ENCODE measurements at regions not wholly inside any gene's neighbourhood (a gene's known extent, or its start where the extent isn't known, plus 50 kb on each side); places are given as distances from the start of the nearest gene placed in this dataset.
"Not testable (repeated sequence)": the region's sequence is repeated elsewhere in the genome, so short reads cannot be mapped to it uniquely, and the experiment has no call there.

- Histone ChIP-seq H3K27me3 (ENCODE audit: insufficient read depth, low read length) (no peaks in the 10 kb centered on the region), H3K4me1 (ENCODE audit: control insufficient read depth, insufficient read depth, low read length, unreplicated experiment) (no peaks in the 10 kb centered on the region), H3K36me3 (ENCODE audit: insufficient read depth, low read length) (no peaks in the 10 kb centered on the region), H3K27ac (ENCODE audit: low read depth, low read length) (no peak overlapping the region), H3K4me3 (ENCODE audit: low read depth, low read length) (no peak overlapping the region), H3K79me2 (ENCODE audit: control insufficient read depth, insufficient read depth, low read length, unreplicated experiment) (no peaks in the 10 kb centered on the region), H2AFZ (ENCODE audit: low read length, unreplicated experiment) (no peak overlapping the region)
Measured at GRCh38 chr2:35651688-35652323, 703.8 kb upstream of the CRIM1 start.

DNA sequence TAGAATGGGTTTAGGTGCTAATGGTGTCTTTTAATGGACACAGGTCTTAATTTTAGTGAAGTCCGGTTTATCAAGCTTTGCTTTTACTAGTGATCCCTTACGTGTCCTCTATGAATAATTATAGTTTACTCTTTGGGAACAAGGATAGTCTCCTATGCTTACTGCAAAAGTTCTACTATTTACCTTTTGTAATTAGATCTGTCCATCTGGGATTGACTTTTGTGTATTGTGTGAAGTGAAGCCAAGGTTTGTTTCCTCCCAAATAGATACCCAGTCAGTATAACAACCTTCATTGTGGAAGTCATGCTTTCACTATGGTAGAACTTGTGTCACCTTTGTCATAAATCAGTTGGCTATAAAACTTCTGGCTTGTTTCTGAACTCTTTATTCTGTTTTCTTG is 740.9 kb upstream of the CRIM1 start:
- H3K4me3 ChIP-seq (ENCODE audit: low read depth, low read length), result no peak overlapping the region
- no peaks in the 10 kb centered on the region for H3K36me3 ChIP-seq (ENCODE audit: insufficient read depth, low read length)
- no peaks in the 10 kb centered on the region for H3K79me2 ChIP-seq (ENCODE audit: control insufficient read depth, insufficient read depth, low read length, unreplicated experiment)
- no peaks in the 10 kb centered on the region for H3K4me1 ChIP-seq (ENCODE audit: control insufficient read depth, insufficient read depth, low read length, unreplicated experiment)
- H3K27ac ChIP-seq (ENCODE audit: low read depth, low read length), result no peak overlapping the region
- no peak overlapping the region for H2AFZ ChIP-seq (ENCODE audit: low read length, unreplicated experiment)
- H3K27me3 ChIP-seq (ENCODE audit: insufficient read depth, low read length), result no peaks in the 10 kb centered on the region

DNA sequence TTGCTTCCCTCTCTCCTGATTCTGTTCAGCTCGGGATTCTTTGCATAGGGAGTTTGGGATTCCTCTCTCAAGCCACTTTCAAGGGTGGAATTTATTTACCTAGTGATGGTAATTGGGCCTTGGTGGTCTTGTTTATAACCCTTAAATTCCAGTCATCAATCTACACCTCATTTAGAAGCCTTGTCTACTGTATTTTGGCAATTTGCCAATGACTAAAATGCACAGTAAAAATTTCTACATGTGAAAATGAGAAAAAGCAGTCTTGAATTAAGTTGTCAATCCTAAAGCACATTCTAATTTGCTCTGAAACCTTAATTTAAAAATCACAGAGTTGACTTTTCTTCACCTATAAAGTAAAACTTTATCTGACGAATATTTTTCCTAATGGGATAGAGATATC is 749.2 kb upstream of the CRIM1 start:
- no peaks in the 10 kb centered on the region for H3K36me3 ChIP-seq (ENCODE audit: insufficient read depth, low read length)
- no peak overlapping the region for H2AFZ ChIP-seq (ENCODE audit: low read length, unreplicated experiment)
- no peaks in the 10 kb centered on the region for H3K4me1 ChIP-seq (ENCODE audit: control insufficient read depth, insufficient read depth, low read length, unreplicated experiment)
- H3K27me3 ChIP-seq (ENCODE audit: insufficient read depth, low read length), result no peaks in the 10 kb centered on the region
- no peak overlapping the region for H3K4me3 ChIP-seq (ENCODE audit: low read depth, low read length)
- no peak overlapping the region for H3K27ac ChIP-seq (ENCODE audit: low read depth, low read length)
- H3K79me2 ChIP-seq (ENCODE audit: control insufficient read depth, insufficient read depth, low read length, unreplicated experiment), result no peaks in the 10 kb centered on the region

DNA sequence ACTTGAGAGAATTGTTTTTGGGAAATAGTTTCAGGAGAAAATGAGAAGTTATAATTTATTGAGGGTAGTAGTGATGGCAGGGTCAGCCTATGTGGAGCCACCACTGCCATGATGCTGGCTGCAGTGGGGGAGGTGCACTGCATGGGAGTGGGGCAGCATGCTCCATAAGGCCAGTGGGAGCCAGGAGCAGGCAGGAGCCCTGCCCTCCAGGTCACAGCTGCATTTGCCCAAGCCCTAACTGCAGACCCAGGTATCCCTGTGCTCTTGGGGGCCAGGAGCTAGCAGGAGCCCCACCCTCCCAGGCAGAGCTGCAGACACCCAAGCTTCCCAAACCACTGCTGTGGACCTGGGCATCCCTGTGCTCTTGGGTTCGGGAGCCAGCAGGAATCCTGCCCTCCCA is 757.3 kb upstream of the CRIM1 start:
- no peaks in the 10 kb centered on the region for H3K79me2 ChIP-seq (ENCODE audit: control insufficient read depth, insufficient read depth, low read length, unreplicated experiment)
- no peak overlapping the region for H3K4me3 ChIP-seq (ENCODE audit: low read depth, low read length)
- H2AFZ ChIP-seq (ENCODE audit: low read length, unreplicated experiment), result no peak overlapping the region
- H3K36me3 ChIP-seq (ENCODE audit: insufficient read depth, low read length), result no peaks in the 10 kb centered on the region
- no peaks in the 10 kb centered on the region for H3K4me1 ChIP-seq (ENCODE audit: control insufficient read depth, insufficient read depth, low read length, unreplicated experiment)
- no peaks in the 10 kb centered on the region for H3K27me3 ChIP-seq (ENCODE audit: insufficient read depth, low read length)
- H3K27ac ChIP-seq (ENCODE audit: low read depth, low read length), result no peak overlapping the region

GRCh38 chr2:35591886-35592285 is 763.7 kb upstream of the CRIM1 start:
- H3K27me3 ChIP-seq (ENCODE audit: insufficient read depth, low read length), result no peaks in the 10 kb centered on the region
- H3K4me1 ChIP-seq (ENCODE audit: control insufficient read depth, insufficient read depth, low read length, unreplicated experiment), result no peaks in the 10 kb centered on the region
- H3K36me3 ChIP-seq (ENCODE audit: insufficient read depth, low read length), result no peaks in the 10 kb centered on the region
- H3K4me3 ChIP-seq (ENCODE audit: low read depth, low read length), result no peak overlapping the region
- no peak overlapping the region for H2AFZ ChIP-seq (ENCODE audit: low read length, unreplicated experiment)
- no peaks in the 10 kb centered on the region for H3K79me2 ChIP-seq (ENCODE audit: control insufficient read depth, insufficient read depth, low read length, unreplicated experiment)
- H3K27ac ChIP-seq (ENCODE audit: low read depth, low read length), result no peak overlapping the region

- H3K79me2 ChIP-seq (ENCODE audit: control insufficient read depth, insufficient read depth, low read length, unreplicated experiment), result no peaks in the 10 kb centered on the region
- H3K4me3 ChIP-seq (ENCODE audit: low read depth, low read length), result no peak overlapping the region
- H3K4me1 ChIP-seq (ENCODE audit: control insufficient read depth, insufficient read depth, low read length, unreplicated experiment), result no peaks in the 10 kb centered on the region
- H3K36me3 ChIP-seq (ENCODE audit: insufficient read depth, low read length), result no peaks in the 10 kb centered on the region
- H3K27me3 ChIP-seq (ENCODE audit: insufficient read depth, low read length), result no peaks in the 10 kb centered on the region
- no peak overlapping the region for H3K27ac ChIP-seq (ENCODE audit: low read depth, low read length)
- no peak overlapping the region for H2AFZ ChIP-seq (ENCODE audit: low read length, unreplicated experiment)
Measured at GRCh38 chr2:35585972-35586371, 769.6 kb upstream of the CRIM1 start.

DNA sequence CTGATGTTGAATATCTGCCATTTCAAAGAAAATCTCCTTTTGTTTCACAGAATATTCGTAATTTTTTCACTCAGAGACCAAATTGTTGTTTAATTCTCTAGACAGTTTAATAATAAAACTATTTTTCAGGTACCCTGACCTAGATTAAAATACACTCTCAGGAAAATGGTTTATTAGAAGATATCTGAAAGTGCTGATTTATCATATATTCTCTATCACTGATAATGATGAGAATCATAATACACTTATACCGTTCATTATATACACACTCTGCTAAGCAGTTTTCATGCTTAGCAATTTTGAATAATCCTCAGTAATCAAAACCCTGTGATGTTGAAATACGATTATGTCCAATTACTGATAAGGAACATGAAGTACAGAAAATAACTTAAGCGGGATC is 772.9 kb upstream of the CRIM1 start:
- Histone ChIP-seq H3K4me3 (ENCODE audit: low read depth, low read length) (no peak overlapping the region), H2AFZ (ENCODE audit: low read length, unreplicated experiment) (no peak overlapping the region), H3K79me2 (ENCODE audit: control insufficient read depth, insufficient read depth, low read length, unreplicated experiment) (no peaks in the 10 kb centered on the region), H3K27me3 (ENCODE audit: insufficient read depth, low read length) (no peaks in the 10 kb centered on the region), H3K36me3 (ENCODE audit: insufficient read depth, low read length) (no peaks in the 10 kb centered on the region), H3K4me1 (ENCODE audit: control insufficient read depth, insufficient read depth, low read length, unreplicated experiment) (no peaks in the 10 kb centered on the region), H3K27ac (ENCODE audit: low read depth, low read length) (no peak overlapping the region)

DNA sequence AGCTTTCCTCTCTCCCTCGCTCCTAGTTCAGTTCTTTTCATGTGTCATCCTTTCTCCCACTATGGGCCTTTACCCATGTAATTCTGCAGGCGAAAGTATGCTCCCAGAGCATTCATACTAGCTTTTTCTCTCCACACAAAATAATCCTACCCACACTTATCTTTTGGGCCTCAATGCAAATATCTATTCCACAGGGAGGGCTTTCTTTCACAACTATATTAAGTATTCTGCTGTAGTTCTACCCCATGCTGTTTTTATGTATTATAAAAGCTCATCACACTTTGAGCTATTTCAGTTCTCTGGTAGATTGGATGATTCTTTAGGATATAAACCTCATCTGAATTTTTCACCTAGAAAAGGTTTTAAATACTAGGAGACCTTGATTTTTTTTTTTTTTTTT is 774.6 kb upstream of the CRIM1 start:
- Histone ChIP-seq H3K4me3 (ENCODE audit: low read depth, low read length) (no peak overlapping the region), H3K27ac (ENCODE audit: low read depth, low read length) (no peak overlapping the region), H2AFZ (ENCODE audit: low read length, unreplicated experiment) (no peak overlapping the region), H3K4me1 (ENCODE audit: control insufficient read depth, insufficient read depth, low read length, unreplicated experiment) (no peaks in the 10 kb centered on the region), H3K27me3 (ENCODE audit: insufficient read depth, low read length) (no peaks in the 10 kb centered on the region), H3K79me2 (ENCODE audit: control insufficient read depth, insufficient read depth, low read length, unreplicated experiment) (no peaks in the 10 kb centered on the region), H3K36me3 (ENCODE audit: insufficient read depth, low read length) (no peaks in the 10 kb centered on the region)

DNA sequence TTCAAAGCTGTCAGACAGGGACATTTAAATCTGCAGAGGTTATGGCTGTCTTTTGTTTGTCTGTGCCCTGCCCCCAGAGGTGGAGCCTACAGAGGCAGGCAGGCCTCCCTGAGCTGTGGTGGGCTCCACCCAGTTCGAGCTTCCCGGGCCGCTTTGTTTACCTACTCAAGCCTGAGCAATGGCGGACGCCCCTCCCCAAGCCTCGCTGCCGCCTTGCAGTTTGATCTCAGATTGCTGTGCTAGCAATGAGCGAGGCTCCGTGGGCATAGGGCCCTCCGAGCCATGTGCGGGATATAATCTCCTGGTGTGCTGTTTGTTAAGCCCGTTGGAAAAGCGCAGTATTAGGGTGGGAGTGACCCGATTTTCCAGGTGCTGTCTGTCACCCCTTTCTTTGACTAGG is 787.0 kb upstream of the CRIM1 start:
- not testable (repeated sequence) for H3K79me2 ChIP-seq (ENCODE audit: control insufficient read depth, insufficient read depth, low read length, unreplicated experiment); H3K4me3 ChIP-seq (ENCODE audit: low read depth, low read length); H3K27me3 ChIP-seq (ENCODE audit: insufficient read depth, low read length); H3K27ac ChIP-seq (ENCODE audit: low read depth, low read length); H2AFZ ChIP-seq (ENCODE audit: low read length, unreplicated experiment); H3K36me3 ChIP-seq (ENCODE audit: insufficient read depth, low read length); H3K4me1 ChIP-seq (ENCODE audit: control insufficient read depth, insufficient read depth, low read length, unreplicated experiment)

- Histone ChIP-seq H2AFZ (ENCODE audit: low read length, unreplicated experiment) (no peak overlapping the region), H3K4me3 (ENCODE audit: low read depth, low read length) (no peak overlapping the region), H3K4me1 (ENCODE audit: control insufficient read depth, insufficient read depth, low read length, unreplicated experiment) (no peaks in the 10 kb centered on the region), H3K27ac (ENCODE audit: low read depth, low read length) (no peak overlapping the region), H3K27me3 (ENCODE audit: insufficient read depth, low read length) (no peaks in the 10 kb centered on the region), H3K36me3 (ENCODE audit: insufficient read depth, low read length) (no peaks in the 10 kb centered on the region), H3K79me2 (ENCODE audit: control insufficient read depth, insufficient read depth, low read length, unreplicated experiment) (no peaks in the 10 kb centered on the region)
Measured at GRCh38 chr2:35562488-35562887, 793.1 kb upstream of the CRIM1 start.

GRCh38 chr2:35548171-35548570 is 807.4 kb upstream of the CRIM1 start:
- H3K27ac ChIP-seq (ENCODE audit: low read depth, low read length), result no peak overlapping the region
- H3K27me3 ChIP-seq (ENCODE audit: insufficient read depth, low read length), result no peaks in the 10 kb centered on the region
- no peaks in the 10 kb centered on the region for H3K4me1 ChIP-seq (ENCODE audit: control insufficient read depth, insufficient read depth, low read length, unreplicated experiment)
- H3K79me2 ChIP-seq (ENCODE audit: control insufficient read depth, insufficient read depth, low read length, unreplicated experiment), result no peaks in the 10 kb centered on the region
- no peaks in the 10 kb centered on the region for H3K36me3 ChIP-seq (ENCODE audit: insufficient read depth, low read length)
- no peak overlapping the region for H2AFZ ChIP-seq (ENCODE audit: low read length, unreplicated experiment)
- no peak overlapping the region for H3K4me3 ChIP-seq (ENCODE audit: low read depth, low read length)
